Suprapubic skin (tissue), 3 donors: ENCODE measurements at regions not wholly inside any gene's neighbourhood (a gene's known extent, or its start where the extent isn't known, plus 50 kb on each side); places are given as distances from the start of the nearest gene placed in this dataset.

Source experiments
- POLR2AphosphoS5 ChIP-seq, 3 donors: sonication (generic); formaldehyde crosslinking; IDR thresholded peaks; one replicate each; pipeline ENCODE4 v1.6.1; 2017; ENCODE audit warnings: antibody characterized with exemption in 3 of 3
- TF ChIP-seq, protein P1 (sequence below), 2 donors: fragments of 200-600 bp in 1 of 2; fragments of 450-650 bp in 1 of 2; sonication (generic) in 1 of 2; IDR thresholded peaks; one replicate each; pipeline ENCODE4 v1.5.1; 2016 to 2019; ENCODE audit warnings: antibody characterized with exemption in 2 of 2, mild to moderate bottlenecking in 1 of 2, moderate library complexity in 1 of 2

DNA sequence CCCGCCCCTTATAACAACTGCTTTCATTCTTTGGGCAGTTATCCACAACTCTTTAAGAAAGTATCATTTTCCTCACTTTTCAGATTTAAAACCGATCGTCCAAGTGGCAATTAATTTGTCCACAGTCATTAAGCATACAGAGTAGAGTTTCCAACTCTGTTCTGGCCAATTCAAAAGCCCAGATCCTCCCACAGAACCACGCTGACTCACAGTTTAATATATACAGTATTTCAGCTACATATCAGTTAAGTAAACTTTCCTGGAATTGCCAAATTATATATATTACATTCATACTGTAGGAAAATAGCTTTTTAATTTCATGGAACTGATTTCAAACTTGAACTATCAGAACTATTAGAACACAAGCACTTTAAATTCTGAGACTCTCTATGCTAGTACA, 163.8 kb upstream of the ESRRG start:
- TF ChIP-seq, protein P1, sequence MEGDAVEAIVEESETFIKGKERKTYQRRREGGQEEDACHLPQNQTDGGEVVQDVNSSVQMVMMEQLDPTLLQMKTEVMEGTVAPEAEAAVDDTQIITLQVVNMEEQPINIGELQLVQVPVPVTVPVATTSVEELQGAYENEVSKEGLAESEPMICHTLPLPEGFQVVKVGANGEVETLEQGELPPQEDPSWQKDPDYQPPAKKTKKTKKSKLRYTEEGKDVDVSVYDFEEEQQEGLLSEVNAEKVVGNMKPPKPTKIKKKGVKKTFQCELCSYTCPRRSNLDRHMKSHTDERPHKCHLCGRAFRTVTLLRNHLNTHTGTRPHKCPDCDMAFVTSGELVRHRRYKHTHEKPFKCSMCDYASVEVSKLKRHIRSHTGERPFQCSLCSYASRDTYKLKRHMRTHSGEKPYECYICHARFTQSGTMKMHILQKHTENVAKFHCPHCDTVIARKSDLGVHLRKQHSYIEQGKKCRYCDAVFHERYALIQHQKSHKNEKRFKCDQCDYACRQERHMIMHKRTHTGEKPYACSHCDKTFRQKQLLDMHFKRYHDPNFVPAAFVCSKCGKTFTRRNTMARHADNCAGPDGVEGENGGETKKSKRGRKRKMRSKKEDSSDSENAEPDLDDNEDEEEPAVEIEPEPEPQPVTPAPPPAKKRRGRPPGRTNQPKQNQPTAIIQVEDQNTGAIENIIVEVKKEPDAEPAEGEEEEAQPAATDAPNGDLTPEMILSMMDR (IDR thresholded peaks at IDR 0.05), result no peak
- TF ChIP-seq POLR2AphosphoS5 (IDR thresholded peaks at IDR 0.05), result no peak
